Heart left ventricle (tissue), 16 donors: ENCODE measurements at regions not wholly inside any gene's neighbourhood (a gene's known extent, or its start where the extent isn't known, plus 50 kb on each side); places are given as distances from the start of the nearest gene placed in this dataset.

Source experiments
- ATAC-seq, 4 donors: fragments of 200-7000 bp; cut with Tn5 transposase; one replicate each; pipeline ENCODE4 v1.9.1; 2020 to 2022; ENCODE audit warnings: moderate library complexity in 4 of 4, mild to moderate bottlenecking in 3 of 4, moderate number of reproducible peaks in 1 of 4
- DNase-seq, 5 donors: peaks; one replicate each; pipeline ENCODE4 v3.0.0-alpha.2; 2020
- H3K27ac ChIP-seq, 12 donors: fragments of 200-600 bp; sonication (generic) in 4 of 12; one replicate each; pipeline versions ENCODE4 v1.5.0 to v1.8.0; 2016 to 2022; ENCODE audit warnings: mild to moderate bottlenecking in 2 of 12
- H3K27me3 ChIP-seq, 9 donors: fragments of 200-600 bp; sonication (generic) in 2 of 9; one replicate each; pipeline versions ENCODE4 v1.5.1 to v1.8.0; 2016 to 2022; ENCODE audit warnings: mild to moderate bottlenecking in 3 of 9
- H3K36me3 ChIP-seq, 9 donors: fragments of 200-600 bp; sonication (generic) in 2 of 9; one replicate each; pipeline versions ENCODE4 v1.5.0 to v1.8.0; 2018 to 2022; ENCODE audit warnings: mild to moderate bottlenecking in 2 of 9
- H3K4me1 ChIP-seq, 12 donors: fragments of 200-600 bp; sonication (generic) in 4 of 12; one replicate each; pipeline versions ENCODE4 v1.5.0 to v1.8.0; 2016 to 2022; ENCODE audit warnings: mild to moderate bottlenecking in 3 of 12
- H3K4me3 ChIP-seq, 12 donors: fragments of 200-600 bp; sonication (generic) in 4 of 12; one replicate each; pipeline versions ENCODE4 v1.5.0 to v1.8.0; 2017 to 2022; ENCODE audit warnings: mild to moderate bottlenecking in 9 of 12, moderate library complexity in 4 of 12
- H3K9me3 ChIP-seq, 12 donors: fragments of 200-600 bp; sonication (generic) in 4 of 12; one replicate each; pipeline versions ENCODE4 v1.5.0 to v1.8.0; 2016 to 2022; ENCODE audit warnings: mild to moderate bottlenecking in 1 of 12
- CTCF ChIP-seq, 12 donors: fragments of 200-600 bp; sonication (generic) in 4 of 12; IDR thresholded peaks; one replicate each; pipeline versions ENCODE4 v1.5.0 to v1.8.0; 2018 to 2022; ENCODE audit warnings: antibody characterized with exemption in 12 of 12, mild to moderate bottlenecking in 5 of 12
- POLR2A ChIP-seq, 2 donors: fragments of 450-650 bp; IDR thresholded peaks; one replicate each; pipeline ENCODE4 v1.6.1; 2017; ENCODE audit warnings: antibody characterized with exemption in 2 of 2, mild to moderate bottlenecking in 2 of 2, moderate library complexity in 2 of 2
- WGBS, 4 donors: extraction: QIAGEN DNeasy Blood & Tissue Kit in 2 of 4; methylation state at CpG; one replicate each; pipeline versions ENCODE4 v1.1.5 to v1.1.7; 2013 to 2018; 5-methylcytosine and 5-hydroxymethylcytosine counted together
- intact Hi-C, 10 donors: fragments of 100-400 bp; cut with DNase I; formaldehyde crosslinking; loops; one replicate each; pipeline versions ENCODE4 v1.11.1 to v1.14.2; 2022
- donor health status: ischemic (EF 13 %, LVEDD 7.1; RV severe dilation, severe dysfunction).
- donor health status: healthy with polysubstance abuse.
- donor health status: DM: no; HTN: yes; CAD: no.
- donor health status: DM: no; HTN: no; CAD: no.
- donor health status: ischemic (EF 25% LVEDD 6.9; RV normal size, moderate dysfunction).
- donor health status: ischemic (EF 25% LVEDD 5.7; RV mildly dilated, moderate dysfunction).
- donor health status: healthy.
- donor health status: DM: yes; HTN: yes; CAD: no.
- donor health status: ischemic (EF 35%, LVEDD 5.7; RV mildly dilated, moderate dysfunction).
- donor health status: nonischemic (EF 11% LVEDD 7.7; RV severe dilation, severe dysfunction).
- donor health status: DM: yes; HTN: yes; CAD: no.
- donor health status: PGD.
- donor health status: ischemic (EF 29% LVEDD 5.4; RV normal size, mild dysfunction).
- donor health status: nonischemic (EF 23%, LVEDD 6.1; RV moderate dilation, normal function).

DNA sequence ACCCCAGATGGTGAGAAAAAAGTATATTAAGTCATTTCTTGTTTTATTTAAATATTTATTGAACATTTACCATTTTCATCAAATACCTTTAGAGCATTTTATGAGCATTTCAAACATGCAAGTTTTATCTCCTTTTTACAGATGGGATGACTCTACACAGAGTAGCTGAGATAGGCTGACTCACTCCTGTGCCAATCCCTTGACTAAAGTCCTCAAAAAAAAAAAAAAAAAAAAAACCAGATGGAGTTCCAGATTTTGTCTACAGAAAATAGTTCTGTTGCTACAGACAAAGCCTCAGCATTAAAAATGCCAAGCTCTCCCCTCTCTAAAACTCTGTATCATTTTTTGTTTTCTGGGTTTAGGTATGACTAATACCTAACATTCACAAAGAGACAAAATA lies 303.0 kb upstream of the PLD5 start:
- DNase-seq: no peak
- Histone ChIP-seq H3K9me3 (no peaks in the 10 kb centered on the region), H3K36me3 (no peaks in the 10 kb centered on the region), H3K27ac (no peak overlapping the region), H3K4me3 (no peak overlapping the region), H3K27me3 (no peaks in the 10 kb centered on the region), H3K4me1 (no peaks in the 10 kb centered on the region)
- intact Hi-C loops: no loop called here
- TF ChIP-seq CTCF (IDR thresholded peaks at IDR 0.05) (no peak), POLR2A (IDR thresholded peaks at IDR 0.05) (no peak)
- no peak for ATAC-seq

GRCh38 chr1:242826701-242827336 lies 302.3 kb upstream of the PLD5 start:
- H3K4me3 ChIP-seq: no peak overlapping the region
- no peak for DNase-seq
- H3K27me3 ChIP-seq: no peaks in the 10 kb centered on the region
- intact Hi-C loops: no loop called here
- TF ChIP-seq CTCF (IDR thresholded peaks at IDR 0.05) (no peak), POLR2A (IDR thresholded peaks at IDR 0.05) (no peak)
- WGBS, 4 donors: 40 to 45% (median 44%) methylated on average over 6 of the region's 6 CpGs
- H3K27ac ChIP-seq: no peak overlapping the region
- no peaks in the 10 kb centered on the region for H3K36me3 ChIP-seq
- no peaks in the 10 kb centered on the region for H3K4me1 ChIP-seq
- no peak for ATAC-seq
- no peaks in the 10 kb centered on the region for H3K9me3 ChIP-seq

DNA sequence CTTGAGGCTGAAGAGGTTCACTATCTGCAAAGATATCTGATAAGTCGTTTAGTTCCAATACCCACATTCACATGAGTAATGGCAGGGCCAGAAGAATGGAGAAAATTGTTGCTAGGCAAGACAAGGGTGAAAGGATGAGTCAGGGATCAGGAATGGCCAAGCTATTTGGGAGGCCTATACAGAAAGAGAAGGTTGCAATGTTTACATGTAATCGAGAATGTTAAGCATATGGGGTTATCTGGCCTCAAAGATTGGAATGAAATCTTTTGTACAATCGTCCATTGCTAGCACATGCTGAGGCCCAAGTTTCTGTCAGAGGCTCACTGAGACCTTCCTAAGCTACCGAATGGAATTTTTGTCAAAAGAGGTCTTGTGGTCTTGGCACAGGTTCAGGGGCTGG lies 299.9 kb upstream of the PLD5 start:
- Histone ChIP-seq H3K4me1 (no peaks in the 10 kb centered on the region), H3K27me3 (no peaks in the 10 kb centered on the region), H3K36me3 (no peaks in the 10 kb centered on the region), H3K9me3 (no peaks in the 10 kb centered on the region), H3K27ac (no peak overlapping the region), H3K4me3 (no peak overlapping the region)
- intact Hi-C loops: no loop called here
- DNase-seq (no peak), ATAC-seq (no peak)
- no peak for TF ChIP-seq CTCF (IDR thresholded peaks at IDR 0.05)
- TF ChIP-seq POLR2A (IDR thresholded peaks at IDR 0.05): no peak
- 57 to 66% (median 63%) methylated on average over 4 of the region's 4 CpGs for WGBS, 4 donors

DNA sequence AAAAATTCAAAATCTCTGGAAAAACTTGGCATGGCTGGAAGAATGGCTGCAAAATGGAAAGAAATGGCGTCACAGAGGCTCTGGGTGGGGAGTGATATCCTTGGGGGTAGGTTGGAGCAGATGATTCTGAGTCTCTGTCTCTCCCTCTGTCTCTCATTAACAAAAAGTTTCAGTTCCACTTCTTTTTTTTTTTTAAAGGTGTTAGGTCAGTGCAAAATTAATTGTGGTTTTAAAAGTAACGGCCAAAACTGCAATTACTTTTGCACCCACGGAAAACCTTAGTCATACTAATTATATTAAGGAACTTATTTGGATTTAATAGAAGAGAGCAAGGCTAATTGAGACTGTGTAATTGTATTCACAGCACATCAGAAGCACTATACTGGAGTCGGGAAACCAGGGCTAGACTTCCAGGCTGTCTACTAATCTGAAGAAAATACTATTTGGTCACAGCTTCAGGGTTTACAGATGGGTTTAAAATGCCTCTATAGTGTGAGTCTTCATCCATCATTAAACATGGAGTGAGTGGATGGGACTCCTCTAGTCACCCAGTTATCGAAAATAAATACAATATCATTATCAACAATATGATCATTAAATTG lies 289.1 kb upstream of the PLD5 start:
- Histone ChIP-seq H3K4me3 (no peak overlapping the region), H3K27me3 (peaks cover 0 to 5% (median 0%) of the 10 kb centered on the region in 9 donors), H3K9me3 (no peaks in the 10 kb centered on the region), H3K4me1 (no peaks in the 10 kb centered on the region), H3K27ac (no peak overlapping the region), H3K36me3 (no peaks in the 10 kb centered on the region)
- DNase-seq: no peak
- intact Hi-C loops: no loop called here
- TF ChIP-seq POLR2A (IDR thresholded peaks at IDR 0.05): no peak
- no peak for TF ChIP-seq CTCF (IDR thresholded peaks at IDR 0.05)
- no peak for ATAC-seq
- WGBS, 4 donors: 76 to 84% (median 80%) methylated on average over 5 of the region's 5 CpGs
